GM21717 (cell line): ENCODE measurements at regions not wholly inside any gene's neighbourhood (a gene's known extent, or its start where the extent isn't known, plus 50 kb on each side); places are given as distances from the start of the nearest gene placed in this dataset.
"Not testable (repeated sequence)": the region's sequence is repeated elsewhere in the genome, so short reads cannot be mapped to it uniquely, and the experiment has no call there.

Source experiments
- ATAC-seq: cut with Tn5 transposase; IDR thresholded peaks from one replicate; pipeline ENCODE4 v1.9.1; 2021; ENCODE audit warnings: mild to moderate bottlenecking, moderate library complexity; ENCODE audit not compliant: unreplicated experiment

DNA sequence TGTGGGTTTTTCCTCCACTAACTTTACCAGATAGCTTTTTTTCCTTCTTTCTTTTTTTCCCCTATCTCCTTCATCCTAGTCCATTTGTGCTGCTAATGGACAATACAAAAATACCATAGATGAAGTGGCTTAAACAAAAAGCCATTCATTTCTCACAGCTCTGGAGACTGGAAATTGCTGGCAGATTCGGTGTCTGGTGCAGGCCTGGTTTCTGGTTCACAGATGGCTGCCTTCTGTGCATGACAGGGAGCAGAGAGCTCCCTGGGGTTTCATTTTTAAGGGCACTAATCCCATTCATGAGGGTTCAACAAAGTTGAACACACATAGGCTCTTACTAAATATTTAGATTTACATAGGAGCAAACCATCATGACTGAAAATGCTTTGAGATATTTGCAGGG is 467.4 kb downstream of the TYW1 start:
- ATAC-seq: no peak

DNA sequence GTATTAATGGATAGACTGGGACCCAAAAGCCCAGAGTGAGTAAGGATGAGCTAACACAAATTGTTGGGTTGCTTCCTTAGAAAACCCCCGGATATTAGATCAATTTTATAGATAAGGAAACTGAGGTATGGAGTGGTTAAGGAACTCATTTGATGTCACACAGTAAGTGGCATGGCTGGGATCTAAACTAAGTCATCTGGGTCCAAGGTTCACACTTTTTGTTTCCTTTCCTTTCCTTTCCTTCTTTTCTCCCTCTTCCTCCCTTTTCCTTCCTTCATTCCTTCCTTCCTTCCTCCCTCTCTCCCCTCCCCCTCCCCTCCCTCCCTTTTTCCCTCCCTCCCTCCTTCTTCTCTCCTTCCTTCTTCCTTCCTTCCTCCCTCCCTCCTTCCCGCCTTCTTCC is 469.5 kb downstream of the TYW1 start:
- ATAC-seq: no peak

DNA sequence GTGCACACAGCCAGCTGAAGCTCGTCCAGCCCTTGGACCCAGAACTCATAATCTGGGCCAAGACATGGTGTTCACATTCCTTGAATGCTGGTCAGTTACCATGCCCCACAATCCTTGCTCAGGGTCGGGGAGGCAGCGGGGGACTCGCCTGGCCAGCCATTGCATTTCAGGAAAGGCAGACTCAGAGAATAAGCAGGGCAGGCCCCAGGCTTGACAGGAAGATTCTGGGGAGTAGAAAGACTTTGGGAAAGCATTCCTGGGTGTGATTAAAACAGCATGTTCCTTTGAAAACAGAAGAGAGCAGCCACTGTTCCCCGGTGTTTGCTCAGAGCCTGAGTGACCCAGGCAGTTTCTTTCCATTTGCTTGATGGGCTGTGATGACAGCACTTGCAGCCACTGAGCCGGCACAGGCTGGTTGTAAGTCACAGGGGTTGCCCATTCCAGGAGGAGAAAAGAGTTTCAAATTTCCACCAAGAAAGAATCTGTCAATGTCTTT is 473.7 kb downstream of the TYW1 start:
- no peak for ATAC-seq

DNA sequence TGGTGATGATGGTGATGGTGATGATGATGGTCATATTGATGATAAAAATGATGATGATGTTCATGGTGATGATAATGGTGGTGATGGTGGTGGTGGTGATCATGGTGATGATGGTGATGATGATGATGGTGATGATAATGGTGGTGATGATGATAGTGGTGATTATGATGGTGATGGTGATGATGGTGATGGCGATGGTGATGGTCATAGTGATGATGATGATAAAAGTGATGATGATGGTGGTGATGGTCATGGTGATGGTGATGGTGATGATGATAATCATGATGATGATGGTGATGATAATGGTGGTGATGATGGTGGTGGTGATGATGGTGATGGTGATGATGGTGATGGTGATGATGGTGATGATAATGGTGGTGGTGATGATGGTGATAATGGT is 478.7 kb downstream of the TYW1 start:
- no peak for ATAC-seq

DNA sequence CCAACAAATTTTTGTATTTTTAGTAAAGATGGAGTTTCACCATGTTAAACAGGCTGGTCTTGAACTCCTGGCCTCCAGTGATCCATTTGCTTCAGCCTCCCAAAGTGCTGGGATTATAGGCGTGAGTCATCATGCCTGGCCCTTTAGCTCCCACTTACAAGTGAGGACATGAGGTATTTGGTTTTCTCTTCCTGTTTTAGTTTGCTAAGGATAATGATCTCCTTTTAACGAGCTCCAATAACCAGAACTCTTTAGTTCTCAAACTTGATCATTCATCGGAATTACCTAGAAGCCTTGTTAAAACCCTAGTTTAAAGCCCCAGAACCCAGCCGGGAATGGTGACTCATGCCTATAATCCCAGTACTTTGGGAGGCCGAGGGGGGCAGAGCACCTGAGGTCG is 481.4 kb downstream of the TYW1 start:
- ATAC-seq: no peak

DNA sequence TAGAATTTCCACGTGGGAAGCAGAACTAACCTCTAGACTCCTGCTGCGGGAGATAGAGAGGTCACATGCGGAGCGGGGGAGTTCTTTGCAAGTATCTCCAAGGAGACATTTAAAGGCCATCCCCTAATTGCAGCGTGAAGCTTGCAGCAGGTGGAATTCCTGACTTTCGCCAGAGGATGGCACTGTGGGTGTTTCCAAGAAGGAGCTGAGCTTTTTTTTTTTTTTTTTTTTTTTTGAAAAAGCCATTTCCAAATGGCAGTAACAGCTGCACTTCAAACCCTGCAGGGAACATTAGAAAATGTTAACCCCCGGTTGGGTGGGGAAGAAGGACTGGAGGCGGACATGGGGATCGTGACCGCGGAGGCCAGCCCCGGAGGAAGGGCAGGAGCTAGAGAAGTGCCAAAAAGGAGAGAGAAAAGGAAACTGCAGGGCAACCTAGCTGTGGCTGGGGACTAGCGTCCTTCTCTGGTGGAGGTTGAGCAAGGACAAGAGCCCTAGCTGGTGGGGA is 487.7 kb downstream of the TYW1 start:
- ATAC-seq: no peak

DNA sequence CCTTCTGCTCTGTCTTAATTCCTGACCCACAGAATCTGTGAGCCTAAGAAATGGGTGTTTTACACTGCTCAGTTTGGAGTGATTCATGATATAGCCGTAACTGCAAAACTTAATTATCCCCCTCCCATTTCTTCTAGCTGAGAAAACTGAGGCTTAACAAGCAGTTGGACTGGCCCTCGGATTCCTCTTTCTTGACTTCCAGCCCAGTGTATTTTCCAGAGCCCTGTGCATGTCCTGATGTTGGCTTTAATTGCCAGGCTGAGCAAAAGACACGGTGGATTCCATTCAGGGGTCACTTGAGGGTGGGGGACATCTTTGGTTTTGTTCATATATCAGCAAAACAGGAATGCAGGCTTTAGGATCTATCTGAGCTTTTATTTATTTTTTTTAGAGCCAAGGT is 489.8 kb downstream of the TYW1 start:
- no peak for ATAC-seq

DNA sequence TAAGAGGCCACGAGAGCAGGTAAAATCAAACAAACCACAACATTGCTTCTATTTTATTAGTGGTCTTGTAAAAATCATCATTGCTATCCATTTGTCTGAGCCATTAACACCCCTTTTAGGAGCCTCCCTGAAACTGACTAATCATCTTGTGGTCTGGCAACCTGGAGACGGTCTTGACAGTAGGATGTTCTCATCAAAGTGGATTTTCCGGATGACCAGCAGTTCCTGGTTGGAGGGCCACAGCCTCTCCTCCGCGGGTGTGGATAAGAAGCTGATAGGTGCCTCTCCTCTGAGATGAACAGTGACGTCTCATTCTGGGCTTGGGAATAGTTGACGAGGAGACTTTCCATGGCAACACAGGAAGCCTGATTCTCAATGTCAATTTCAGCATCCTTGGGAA is 490.7 kb downstream of the TYW1 start:
- no peak for ATAC-seq

DNA sequence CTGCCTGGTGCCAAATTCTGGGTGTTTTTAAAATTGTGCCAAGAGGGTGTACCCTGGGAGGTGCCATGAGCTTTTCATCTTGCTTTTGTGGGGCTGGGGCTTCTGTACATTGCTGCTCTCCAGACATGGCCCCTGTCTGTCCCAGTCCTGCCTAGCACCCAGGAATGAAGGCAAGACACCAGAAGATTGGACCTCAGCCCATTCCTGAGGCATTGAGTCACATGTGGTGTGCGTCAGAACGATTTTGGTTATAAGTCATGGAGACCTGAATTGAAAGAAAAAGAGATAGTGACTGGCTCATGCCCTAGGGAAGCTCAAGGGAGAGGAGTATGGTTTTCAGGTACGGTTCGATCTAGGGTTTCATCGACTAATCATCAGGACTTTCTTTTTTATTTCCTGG is 493.2 kb downstream of the TYW1 start:
- no peak for ATAC-seq

DNA sequence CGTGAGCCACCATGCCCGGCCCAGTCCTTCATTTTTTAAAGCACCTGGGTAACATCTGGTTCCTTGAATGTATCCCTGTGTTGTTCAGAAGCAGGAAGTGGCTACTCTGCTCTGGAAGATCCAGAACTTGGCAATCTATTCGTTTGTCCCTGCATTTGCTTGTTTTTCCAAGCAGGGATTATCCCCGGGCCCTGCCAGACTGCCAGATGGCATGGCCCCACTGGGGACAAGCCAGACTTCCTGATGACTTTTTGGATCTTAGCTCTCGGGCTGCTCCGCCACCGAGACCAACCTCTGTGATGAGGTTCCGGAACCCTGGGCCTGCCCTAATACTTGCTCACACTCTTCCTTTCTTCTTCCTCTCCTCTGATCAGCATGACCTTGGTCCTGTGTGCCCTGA is 496.7 kb downstream of the TYW1 start:
- no peak for ATAC-seq

DNA sequence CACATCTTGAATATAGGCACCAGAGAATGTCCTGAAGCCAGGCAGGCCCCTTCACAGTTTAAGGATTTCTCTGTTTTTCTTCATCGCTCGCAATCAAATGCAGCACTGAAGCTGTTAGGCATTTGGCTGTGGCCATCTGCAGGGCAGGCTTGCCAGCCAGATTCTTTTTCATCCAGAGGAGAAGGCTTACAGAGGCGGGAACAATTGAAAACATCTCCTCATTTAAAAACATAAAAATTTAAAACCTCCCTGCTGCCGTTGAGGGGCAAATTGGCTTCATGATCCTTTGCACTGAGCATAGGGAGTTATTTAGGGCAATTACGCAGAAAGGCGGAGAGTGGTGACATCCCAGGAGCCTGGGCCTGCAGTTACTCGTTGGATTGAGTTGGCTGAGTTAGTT is 500.0 kb downstream of the TYW1 start:
- no peak for ATAC-seq

DNA sequence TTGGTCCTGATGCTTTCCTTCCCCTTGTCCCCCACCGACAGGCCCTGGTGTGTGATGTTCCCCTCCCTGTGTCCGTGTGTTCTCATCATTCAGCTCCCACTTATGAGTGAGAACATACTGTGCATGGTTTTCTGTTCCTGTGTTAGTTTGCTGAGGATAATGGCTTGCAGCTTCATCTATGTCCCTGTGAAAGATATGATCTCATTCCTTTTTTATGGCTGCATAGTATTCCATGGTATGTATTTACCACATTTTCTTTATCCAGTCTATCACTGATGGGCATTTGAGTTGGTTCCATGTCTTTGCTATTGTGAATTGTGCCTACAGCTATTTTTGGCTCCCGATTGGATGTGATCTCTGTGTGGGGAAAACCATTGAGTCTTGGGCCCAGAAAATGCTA is 501.3 kb downstream of the TYW1 start:
- not testable (repeated sequence) for ATAC-seq

DNA sequence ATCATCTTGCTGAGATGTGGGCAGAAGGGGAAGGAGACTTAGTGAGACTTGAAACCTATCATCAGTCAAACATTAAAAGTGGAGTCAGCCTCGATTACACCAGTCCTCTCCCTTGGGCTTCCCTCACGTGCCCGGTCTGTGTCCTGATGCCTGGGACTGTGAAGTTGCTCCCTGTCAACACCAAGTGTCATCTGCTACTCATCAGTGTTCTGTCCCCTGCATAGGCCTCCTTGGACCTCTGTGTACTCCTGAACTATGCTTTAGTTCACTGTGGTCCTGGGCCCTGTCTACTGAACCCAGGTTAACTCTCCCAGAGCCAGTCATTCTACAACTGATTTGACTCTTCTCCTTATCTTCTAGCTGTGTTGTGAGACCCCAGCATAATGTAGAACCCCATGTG is 506.3 kb downstream of the TYW1 start:
- ATAC-seq: no peak

DNA sequence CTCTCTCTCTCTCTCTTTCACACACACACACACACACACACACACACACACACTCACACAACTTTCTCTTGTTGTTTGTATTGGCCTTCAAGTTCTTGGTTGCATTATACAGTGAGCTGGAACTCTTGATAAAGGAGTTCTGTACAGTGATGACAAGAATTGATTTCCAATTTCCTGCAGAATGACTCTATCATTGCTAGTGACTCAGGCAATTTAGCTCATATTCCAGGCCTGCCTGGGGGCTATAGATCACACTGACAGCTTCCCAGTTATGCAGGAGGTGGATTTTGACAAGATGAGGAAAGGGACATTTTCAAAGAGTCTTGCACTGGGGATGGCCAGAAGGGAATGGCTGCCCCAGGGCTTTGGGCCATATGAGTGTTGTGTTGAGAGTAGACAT is 508.8 kb downstream of the TYW1 start:
- ATAC-seq: no peak

DNA sequence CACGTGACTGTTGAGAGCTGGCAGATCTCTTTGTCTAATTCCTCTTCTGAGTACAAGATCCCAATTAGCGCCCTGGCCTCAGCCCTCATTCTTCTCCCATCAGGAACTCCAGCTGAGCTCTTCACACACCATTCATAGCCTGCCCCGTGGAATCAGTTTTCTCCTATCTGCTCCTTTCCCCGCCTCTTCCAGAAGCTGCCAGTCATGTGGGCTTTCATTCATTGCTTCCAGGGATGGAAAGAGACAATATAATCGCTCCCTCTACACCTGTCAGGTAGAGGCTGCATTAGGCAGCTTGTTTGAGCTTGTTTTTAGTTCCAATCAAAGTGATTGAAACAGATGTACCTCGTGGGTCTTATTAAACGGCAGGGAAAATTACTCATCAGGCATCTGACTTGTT is 515.8 kb downstream of the TYW1 start:
- no peak for ATAC-seq

DNA sequence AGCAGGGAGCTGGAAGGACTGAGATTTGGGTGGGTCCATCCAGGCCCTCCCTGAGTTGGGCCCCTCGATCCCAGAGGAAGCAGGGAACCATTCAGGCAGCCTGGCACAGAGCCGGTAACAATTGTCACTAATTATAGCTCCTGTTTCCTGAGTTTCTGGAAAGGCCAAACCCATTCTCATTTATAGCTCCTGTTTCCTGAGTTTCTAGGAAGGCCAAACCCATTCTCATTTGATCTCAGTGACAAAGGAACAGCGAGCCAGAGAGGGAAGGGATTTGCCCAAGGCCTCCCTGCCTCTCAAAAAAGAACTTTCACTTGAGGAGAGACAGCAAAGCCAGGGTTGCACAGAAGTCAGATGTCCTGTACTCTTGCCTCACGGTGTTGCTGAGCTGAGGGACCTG is 521.9 kb downstream of the TYW1 start:
- no peak for ATAC-seq

DNA sequence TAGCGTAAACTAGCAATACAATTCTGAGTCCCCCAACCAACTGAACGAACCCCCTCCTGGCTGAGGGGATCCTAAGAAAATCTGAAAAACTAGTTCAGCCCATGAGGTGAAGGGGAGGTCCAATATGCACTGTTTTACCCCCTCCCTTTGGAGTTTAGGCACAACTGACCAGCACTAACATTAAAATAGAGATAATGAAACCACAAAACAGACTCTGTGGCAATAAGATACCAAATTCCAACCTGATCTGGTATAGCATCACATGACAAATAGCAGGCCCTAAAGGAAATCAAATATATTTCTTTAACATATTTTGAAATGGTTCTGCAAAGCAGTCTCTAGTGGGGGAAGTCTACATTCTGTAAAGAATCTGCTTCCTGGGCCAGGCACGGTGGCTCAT is 522.5 kb downstream of the TYW1 start:
- ATAC-seq: no peak

DNA sequence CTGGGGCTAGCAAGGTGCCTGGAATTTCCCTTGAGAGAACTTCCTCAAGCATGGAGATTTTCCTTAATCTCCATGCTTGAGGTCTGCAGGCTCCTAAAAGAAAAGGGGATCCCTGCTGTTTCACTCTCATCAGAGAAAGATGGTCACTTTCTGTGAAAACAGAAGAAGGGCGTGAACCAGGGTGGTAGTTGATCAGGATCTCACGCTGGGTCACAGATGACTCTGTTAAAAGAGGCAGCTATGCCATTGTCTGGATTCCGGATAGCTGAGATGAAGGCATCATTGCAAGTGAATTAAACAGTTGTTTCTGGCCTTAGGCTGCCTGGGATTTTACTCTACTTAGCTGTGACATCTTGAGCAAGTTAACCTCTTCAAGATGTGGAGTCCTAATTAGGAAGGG is 525.9 kb downstream of the TYW1 start:
- ATAC-seq: no peak

DNA sequence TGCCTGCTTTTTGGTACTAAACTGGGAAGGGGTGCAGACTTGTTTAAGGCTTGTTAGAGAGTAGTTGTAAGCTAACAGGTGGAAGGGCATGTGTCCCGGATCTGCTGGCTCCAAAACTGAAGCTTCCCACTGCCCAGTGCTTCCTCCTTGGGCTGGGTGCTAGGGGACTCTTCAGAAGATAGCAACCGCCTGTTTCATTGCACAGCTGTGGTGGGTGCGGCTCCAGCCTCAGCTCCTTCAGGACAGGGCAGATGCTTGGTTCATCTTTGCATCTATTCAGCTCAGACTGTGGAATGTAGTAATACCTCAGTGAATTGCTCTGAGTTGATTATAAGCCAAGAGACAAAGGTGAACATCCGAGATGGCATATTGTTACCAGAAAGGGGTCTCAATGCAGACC is 527.1 kb downstream of the TYW1 start:
- ATAC-seq: no peak

DNA sequence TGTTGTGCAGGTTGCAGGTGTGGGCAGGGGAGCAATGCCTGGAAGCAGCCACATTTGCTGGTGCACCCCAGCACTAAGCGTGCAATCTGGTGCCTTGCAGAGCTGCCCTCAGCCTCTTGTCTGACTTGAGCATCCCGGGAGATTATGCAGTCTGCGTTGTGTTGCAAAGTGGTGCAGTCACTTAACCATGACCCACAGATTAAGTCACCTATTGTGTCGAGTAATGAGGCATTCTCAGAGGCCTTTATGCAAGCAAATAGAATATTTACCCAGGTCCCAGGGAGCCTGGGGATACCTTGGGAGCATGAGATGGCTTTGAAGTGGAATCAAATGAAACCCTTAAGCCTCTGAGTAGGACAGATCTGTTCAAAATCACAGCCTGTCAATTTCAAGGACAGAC is 529.0 kb downstream of the TYW1 start:
- ATAC-seq: no peak

DNA sequence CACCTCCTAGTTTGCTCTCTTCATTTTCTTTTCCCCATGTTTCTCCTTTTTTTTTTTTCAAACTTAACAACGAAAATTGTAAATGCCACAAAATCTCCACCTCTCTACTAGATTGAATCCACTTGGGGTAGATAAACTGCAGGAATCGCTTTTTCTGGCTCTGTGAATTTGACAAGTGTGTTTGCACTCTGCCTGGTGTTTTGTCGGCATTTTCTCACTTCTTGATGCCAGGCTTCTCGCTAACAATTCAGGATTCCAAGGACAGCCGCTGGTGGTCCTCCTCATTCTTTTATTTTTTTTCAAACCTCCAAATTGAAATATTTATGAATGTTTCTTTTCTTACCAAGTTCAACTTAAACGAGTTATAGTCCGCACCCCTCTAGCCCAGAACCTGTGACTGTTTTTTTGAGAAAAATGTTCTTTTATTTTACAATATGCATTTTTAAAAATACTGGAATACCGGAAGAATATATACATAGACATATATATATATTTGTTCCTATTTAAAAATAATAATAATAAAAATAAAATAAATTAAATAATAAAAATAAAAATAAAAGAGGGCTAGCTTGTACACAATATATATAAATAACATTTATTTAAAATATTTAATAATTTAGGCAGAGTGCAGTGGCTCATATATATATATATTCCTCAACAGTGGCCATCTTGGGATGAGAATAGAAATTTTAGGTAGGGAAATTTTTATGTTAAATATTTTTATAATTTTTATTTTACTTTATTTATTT is 538.8 kb downstream of the TYW1 start:
- ATAC-seq: no peak

DNA sequence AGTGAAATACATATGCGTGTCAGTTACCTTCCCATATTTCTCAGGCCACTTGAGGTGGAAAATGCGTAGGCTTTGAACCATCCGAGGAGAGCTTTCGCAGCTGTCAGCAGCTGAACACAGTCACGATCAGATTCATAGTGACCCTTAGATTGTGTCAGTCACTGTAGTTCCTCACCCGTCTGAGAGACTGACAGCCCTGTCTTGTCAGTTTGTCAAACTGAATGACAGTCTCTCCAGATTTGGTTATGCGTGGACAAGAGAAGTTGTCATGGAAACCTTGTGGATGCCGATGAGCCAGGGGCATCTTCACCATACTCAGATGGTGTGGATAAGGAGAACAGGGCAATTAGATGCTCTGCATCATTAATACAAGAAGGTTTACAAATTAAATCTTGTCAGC is 546.3 kb downstream of the TYW1 start:
- no peak for ATAC-seq
